Chondrocyte (in vitro differentiated cells): ENCODE measurements at regions not wholly inside any gene's neighbourhood (a gene's known extent, or its start where the extent isn't known, plus 50 kb on each side); places are given as distances from the start of the nearest gene placed in this dataset.

Experiments used
- DNase-seq: peaks from one replicate; pipeline ENCODE4 v3.0.0; 2021; ENCODE audit warnings: mixed read lengths, low spot score
- H3K27ac Mint-ChIP-seq: one replicate; pipeline ENCODE4 v1.8.0; 2021; ENCODE audit warnings: mild to moderate bottlenecking, moderate library complexity, mixed read lengths; ENCODE audit not compliant: unreplicated experiment
- H3K27me3 Mint-ChIP-seq: 2 replicates; pipeline ENCODE4 v1.8.0; 2021; ENCODE audit warnings: low read depth, mixed read lengths
- H3K36me3 Mint-ChIP-seq: 2 replicates; pipeline ENCODE4 v1.8.0; 2021; ENCODE audit warnings: low read depth, mixed read lengths
- H3K4me1 Mint-ChIP-seq: 2 replicates; pipeline ENCODE4 v1.8.0; 2021; ENCODE audit warnings: low read depth, mild to moderate bottlenecking, mixed read lengths
- H3K4me3 Mint-ChIP-seq: one replicate; pipeline ENCODE4 v1.8.0; 2021; ENCODE audit warnings: mild to moderate bottlenecking, moderate library complexity, mixed read lengths; ENCODE audit not compliant: unreplicated experiment
- H3K9me3 Mint-ChIP-seq: 2 replicates; pipeline ENCODE4 v1.8.0; 2021; ENCODE audit warnings: low read depth, mixed read lengths
- CTCF ChIP-seq: fragments of 200-600 bp; sonication (generic); IDR thresholded peaks from 2 replicates; pipeline ENCODE4 v1.5.0; 2021; ENCODE audit warnings: antibody characterized with exemption, mild to moderate bottlenecking, moderate library complexity

GRCh38 chr12:75672200-75672599, 160.8 kb upstream of the KRR1 start:
- no peaks in the 10 kb centered on the region for H3K9me3 Mint-ChIP-seq
- TF ChIP-seq CTCF: no peak
- H3K27ac Mint-ChIP-seq: no peak overlapping the region
- DNase-seq: no peak
- no peaks in the 10 kb centered on the region for H3K27me3 Mint-ChIP-seq
- H3K36me3 Mint-ChIP-seq: no peaks in the 10 kb centered on the region
- H3K4me3 Mint-ChIP-seq: no peak overlapping the region
- peaks cover 2% of the 10 kb centered on the region for H3K4me1 Mint-ChIP-seq

- Mint-ChIP-seq H3K4me1 (peaks cover 21% of the 10 kb centered on the region), H3K27me3 (no peaks in the 10 kb centered on the region), H3K4me3 (no peak overlapping the region), H3K27ac (no peak overlapping the region), H3K36me3 (no peaks in the 10 kb centered on the region), H3K9me3 (no peaks in the 10 kb centered on the region)
- TF ChIP-seq CTCF: no peak
- no peak for DNase-seq
These were observed 158.8 kb upstream of the KRR1 start for GRCh38 chr12:75670216-75670615.

GRCh38 chr12:75666939-75667334, 155.5 kb upstream of the KRR1 start:
- peaks cover 28% of the 10 kb centered on the region for H3K4me1 Mint-ChIP-seq
- H3K27ac Mint-ChIP-seq: peak overlapping the region; percentile 18
- no peaks in the 10 kb centered on the region for H3K9me3 Mint-ChIP-seq
- no peak for DNase-seq
- no peak overlapping the region for H3K4me3 Mint-ChIP-seq
- H3K36me3 Mint-ChIP-seq: no peaks in the 10 kb centered on the region
- no peak for TF ChIP-seq CTCF
- peaks cover 4% of the 10 kb centered on the region for H3K27me3 Mint-ChIP-seq

- TF ChIP-seq CTCF: no peak
- DNase-seq: no peak
- Mint-ChIP-seq H3K4me1 (peaks cover 28% of the 10 kb centered on the region), H3K27ac (peak overlapping the region; percentile 65), H3K9me3 (no peaks in the 10 kb centered on the region), H3K36me3 (no peaks in the 10 kb centered on the region), H3K4me3 (no peak overlapping the region), H3K27me3 (peaks cover 4% of the 10 kb centered on the region)
These were observed 154.9 kb upstream of the KRR1 start for GRCh38 chr12:75666126-75666938.

- no peak for DNase-seq
- Mint-ChIP-seq H3K36me3 (no peaks in the 10 kb centered on the region), H3K27me3 (peaks cover 4% of the 10 kb centered on the region), H3K27ac (no peak overlapping the region), H3K4me1 (peaks cover 28% of the 10 kb centered on the region), H3K9me3 (no peaks in the 10 kb centered on the region), H3K4me3 (no peak overlapping the region)
- no peak for TF ChIP-seq CTCF
These were observed 153.8 kb upstream of the KRR1 start for GRCh38 chr12:75665216-75665615.
